ENCODE measurements at regions not wholly inside any gene's neighbourhood (a gene's known extent, or its start where the extent isn't known, plus 50 kb on each side); places are given as distances from the start of the nearest gene placed in this dataset.
"Not testable (repeated sequence)": the region's sequence is repeated elsewhere in the genome, so short reads cannot be mapped to it uniquely, and the experiment has no call there.

DNA sequence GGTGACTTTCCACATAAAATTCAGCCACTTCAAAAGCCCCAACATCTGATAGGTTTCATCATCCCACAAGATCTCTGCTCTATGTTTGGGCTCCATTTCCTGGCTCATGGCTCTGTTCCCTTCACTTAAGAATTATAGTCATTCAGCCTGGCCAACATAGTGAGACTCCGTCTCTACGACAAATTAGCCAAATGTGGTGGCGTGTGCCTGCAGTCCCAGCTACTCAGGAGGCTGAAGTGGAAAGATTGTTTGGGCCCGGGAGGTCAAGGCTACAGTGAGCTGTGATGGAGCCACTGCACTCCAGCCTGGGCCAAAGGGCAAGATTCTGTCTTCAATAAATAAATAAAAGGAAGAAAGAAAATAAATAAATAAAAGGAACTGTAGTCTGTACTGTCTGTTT, 57.9 kb upstream of the CTSV start:
- no peaks in the 10 kb centered on the region for H3K27me3 ChIP-seq
- intact Hi-C loops (cut with DNase I; ENCODE audit: low total_unique reads), result no loop called here
- H3K4me1 ChIP-seq, result no peaks in the 10 kb centered on the region
- no peaks in the 10 kb centered on the region for H3K9me3 ChIP-seq
- no peak for DNase-seq (ENCODE audit: low spot score in 2 of 2)
- no peak for TF ChIP-seq POLR2A (IDR thresholded peaks at IDR 0.05)
- no peak for TF ChIP-seq POLR2AphosphoS5 (IDR thresholded peaks at IDR 0.05)
- TF ChIP-seq, protein P1, sequence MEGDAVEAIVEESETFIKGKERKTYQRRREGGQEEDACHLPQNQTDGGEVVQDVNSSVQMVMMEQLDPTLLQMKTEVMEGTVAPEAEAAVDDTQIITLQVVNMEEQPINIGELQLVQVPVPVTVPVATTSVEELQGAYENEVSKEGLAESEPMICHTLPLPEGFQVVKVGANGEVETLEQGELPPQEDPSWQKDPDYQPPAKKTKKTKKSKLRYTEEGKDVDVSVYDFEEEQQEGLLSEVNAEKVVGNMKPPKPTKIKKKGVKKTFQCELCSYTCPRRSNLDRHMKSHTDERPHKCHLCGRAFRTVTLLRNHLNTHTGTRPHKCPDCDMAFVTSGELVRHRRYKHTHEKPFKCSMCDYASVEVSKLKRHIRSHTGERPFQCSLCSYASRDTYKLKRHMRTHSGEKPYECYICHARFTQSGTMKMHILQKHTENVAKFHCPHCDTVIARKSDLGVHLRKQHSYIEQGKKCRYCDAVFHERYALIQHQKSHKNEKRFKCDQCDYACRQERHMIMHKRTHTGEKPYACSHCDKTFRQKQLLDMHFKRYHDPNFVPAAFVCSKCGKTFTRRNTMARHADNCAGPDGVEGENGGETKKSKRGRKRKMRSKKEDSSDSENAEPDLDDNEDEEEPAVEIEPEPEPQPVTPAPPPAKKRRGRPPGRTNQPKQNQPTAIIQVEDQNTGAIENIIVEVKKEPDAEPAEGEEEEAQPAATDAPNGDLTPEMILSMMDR (IDR thresholded peaks at IDR 0.05), result no peak
- H3K27ac ChIP-seq, result no peak overlapping the region
- no peaks in the 10 kb centered on the region for H3K36me3 ChIP-seq
- H3K4me3 ChIP-seq, result no peak overlapping the region

DNA sequence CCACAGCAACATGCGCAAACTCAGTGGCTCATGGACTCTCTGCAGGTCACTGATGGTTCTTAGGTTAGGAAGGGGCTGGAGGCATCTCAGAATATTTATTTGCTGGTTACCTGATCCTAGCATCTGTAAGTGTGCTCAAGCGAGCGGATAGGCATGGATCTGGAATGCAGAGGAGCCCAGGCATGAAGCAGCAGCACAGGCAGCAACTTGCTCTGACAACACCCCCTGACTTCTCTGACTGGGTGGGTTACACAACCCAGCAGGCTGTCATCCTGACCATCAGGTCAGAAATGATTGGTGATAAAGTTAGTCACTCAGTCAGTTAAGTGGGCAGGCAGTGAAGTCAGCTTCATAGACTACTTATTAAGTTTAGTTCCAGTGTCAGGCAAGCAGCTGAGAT, 50.4 kb upstream of the CTSV start:
- H3K4me1 ChIP-seq; intact Hi-C loops (cut with DNase I; ENCODE audit: low total_unique reads); H3K36me3 ChIP-seq; DNase-seq (ENCODE audit: low spot score in 2 of 2); H3K4me3 ChIP-seq; H3K27ac ChIP-seq; H3K9me3 ChIP-seq; H3K27me3 ChIP-seq: not testable (repeated sequence)
